Activated B cell treated with CpG ODN at 0.5 μM for 24 hours (primary cell): ENCODE measurements at regions not wholly inside any gene's neighbourhood (a gene's known extent, or its start where the extent isn't known, plus 50 kb on each side); places are given as distances from the start of the nearest gene placed in this dataset.

Source experiments
- ATAC-seq: fragments of 200-7000 bp; cut with Tn5 transposase; one replicate; pipeline ENCODE4 v1.10.0; 2021; ENCODE audit warnings: low read depth, mild to moderate bottlenecking, moderate library complexity
- CTCF ChIA-PET: fragments of 350-600 bp; sonication (Branson Sonifier 250); formaldehyde crosslinking; loops from one replicate; lab custom pipeline; 2021; ENCODE audit warnings: antibody characterized with exemption; lab: Charles Lee
- POLR2A ChIA-PET: fragments of 350-600 bp; sonication (Branson Sonifier 250); formaldehyde crosslinking; loops from one replicate; lab custom pipeline; 2021; ENCODE audit warnings: antibody characterized with exemption; lab: Charles Lee
- DNase-seq: peaks from one replicate; pipeline ENCODE4 v3.0.0; 2022
- H3K27ac Mint-ChIP-seq: one replicate; pipeline ENCODE4 v1.8.0; 2020; ENCODE audit warnings: mixed read lengths
- H3K27me3 Mint-ChIP-seq: one replicate; pipeline ENCODE4 v1.8.0; 2021; ENCODE audit warnings: mixed read lengths
- H3K36me3 Mint-ChIP-seq: one replicate; pipeline ENCODE4 v1.8.0; 2021; ENCODE audit warnings: low read depth, mixed read lengths
- H3K4me1 Mint-ChIP-seq: one replicate; pipeline ENCODE4 v1.8.0; 2021; ENCODE audit warnings: mixed read lengths
- H3K4me3 Mint-ChIP-seq: one replicate; pipeline ENCODE4 v1.8.0; 2020; ENCODE audit warnings: mild to moderate bottlenecking, mixed read lengths
- H3K9me3 Mint-ChIP-seq: one replicate; pipeline ENCODE4 v1.8.0; 2020; ENCODE audit warnings: mixed read lengths
- intact Hi-C: fragments of 100-400 bp; cut with micrococcal nuclease; formaldehyde crosslinking; loops from one replicate; pipeline ENCODE4 v1.15.1; 2024
- TF ChIP-seq, protein P1 (sequence below): fragments of 200-600 bp; IDR thresholded peaks from one replicate; pipeline ENCODE4 v1.8.0; 2022; ENCODE audit warnings: antibody characterized with exemption, mild to moderate bottlenecking

- no peak overlapping the region for H3K27ac Mint-ChIP-seq
- no peak for ATAC-seq
- no peaks in the 10 kb centered on the region for H3K4me1 Mint-ChIP-seq
These were observed 832.6 kb upstream of the SLITRK5 start for GRCh38 chr13:86838411-86839120.

DNA sequence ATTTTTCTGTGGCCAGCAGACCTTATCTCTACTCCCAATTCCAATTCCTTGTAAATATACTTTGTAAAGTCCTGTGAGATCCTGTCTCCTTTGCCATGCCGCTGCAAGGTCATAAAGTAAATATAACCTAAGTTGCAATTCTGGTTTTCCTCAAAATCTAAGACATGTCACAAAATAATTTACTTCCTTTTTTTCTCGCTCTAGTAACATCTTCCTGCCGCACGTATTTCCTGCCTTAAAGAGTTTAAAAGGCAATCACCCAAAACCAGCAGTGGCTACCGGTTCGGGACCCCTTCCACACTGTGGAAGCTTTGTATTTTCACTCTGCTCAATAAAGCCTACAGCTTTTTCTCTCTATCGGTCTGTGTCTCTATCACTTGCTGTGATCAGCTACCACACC is 832.0 kb upstream of the SLITRK5 start:
- no peak overlapping the region for H3K27ac Mint-ChIP-seq
- intact Hi-C loops, result no loop called here

More at GRCh38 chr13:86838411-86839120, 832.6 kb upstream of the SLITRK5 start:
- peaks cover 23% of the 10 kb centered on the region for H3K9me3 Mint-ChIP-seq
- intact Hi-C loops, result no loop called here
- H3K36me3 Mint-ChIP-seq, result no peaks in the 10 kb centered on the region
- CTCF ChIA-PET, result no interaction called here
- POLR2A ChIA-PET, result no interaction called here
- DNase-seq, result no peak
- no peak overlapping the region for H3K4me3 Mint-ChIP-seq
- TF ChIP-seq, protein P1, sequence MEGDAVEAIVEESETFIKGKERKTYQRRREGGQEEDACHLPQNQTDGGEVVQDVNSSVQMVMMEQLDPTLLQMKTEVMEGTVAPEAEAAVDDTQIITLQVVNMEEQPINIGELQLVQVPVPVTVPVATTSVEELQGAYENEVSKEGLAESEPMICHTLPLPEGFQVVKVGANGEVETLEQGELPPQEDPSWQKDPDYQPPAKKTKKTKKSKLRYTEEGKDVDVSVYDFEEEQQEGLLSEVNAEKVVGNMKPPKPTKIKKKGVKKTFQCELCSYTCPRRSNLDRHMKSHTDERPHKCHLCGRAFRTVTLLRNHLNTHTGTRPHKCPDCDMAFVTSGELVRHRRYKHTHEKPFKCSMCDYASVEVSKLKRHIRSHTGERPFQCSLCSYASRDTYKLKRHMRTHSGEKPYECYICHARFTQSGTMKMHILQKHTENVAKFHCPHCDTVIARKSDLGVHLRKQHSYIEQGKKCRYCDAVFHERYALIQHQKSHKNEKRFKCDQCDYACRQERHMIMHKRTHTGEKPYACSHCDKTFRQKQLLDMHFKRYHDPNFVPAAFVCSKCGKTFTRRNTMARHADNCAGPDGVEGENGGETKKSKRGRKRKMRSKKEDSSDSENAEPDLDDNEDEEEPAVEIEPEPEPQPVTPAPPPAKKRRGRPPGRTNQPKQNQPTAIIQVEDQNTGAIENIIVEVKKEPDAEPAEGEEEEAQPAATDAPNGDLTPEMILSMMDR, result no peak
- H3K27me3 Mint-ChIP-seq, result no peaks in the 10 kb centered on the region

GRCh38 chr13:86840250-86841191 is 830.6 kb upstream of the SLITRK5 start:
- intact Hi-C loops, result no loop called here

More for the DNA sequence above, 832.0 kb upstream of the SLITRK5 start:
- ATAC-seq (no peak), DNase-seq (no peak)
- H3K4me1 Mint-ChIP-seq, result no peaks in the 10 kb centered on the region
- H3K9me3 Mint-ChIP-seq, result peaks cover 23% of the 10 kb centered on the region
- CTCF ChIA-PET, result no interaction called here
- no peaks in the 10 kb centered on the region for H3K36me3 Mint-ChIP-seq
- H3K4me3 Mint-ChIP-seq, result no peak overlapping the region
- TF ChIP-seq, protein P1, result no peak
- POLR2A ChIA-PET, result no interaction called here
- H3K27me3 Mint-ChIP-seq, result no peaks in the 10 kb centered on the region

DNA sequence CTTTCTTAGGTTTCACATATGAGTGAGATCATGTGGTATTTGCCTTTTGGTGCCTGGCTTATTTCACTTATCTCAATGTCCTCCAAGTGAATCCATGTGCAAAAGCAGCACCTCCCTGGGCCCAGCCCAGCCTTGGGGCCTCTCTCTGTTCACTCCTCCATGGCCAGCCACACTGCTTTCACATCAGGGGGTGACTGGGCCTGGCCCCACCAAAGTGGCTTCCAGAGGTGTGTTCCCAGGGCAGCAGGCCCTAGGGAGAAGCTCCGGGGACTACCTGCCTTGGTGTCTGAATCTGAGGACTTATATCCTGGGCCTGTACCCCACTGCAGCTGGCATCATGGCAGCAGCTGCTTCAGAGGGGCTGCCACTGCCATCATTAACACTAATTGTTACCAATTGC is 829.9 kb upstream of the SLITRK5 start:
- CTCF ChIA-PET, result no interaction called here
- no peaks in the 10 kb centered on the region for H3K27me3 Mint-ChIP-seq
- peaks cover 16% of the 10 kb centered on the region for H3K9me3 Mint-ChIP-seq
- TF ChIP-seq, protein P1, result no peak
- no peaks in the 10 kb centered on the region for H3K4me1 Mint-ChIP-seq
- H3K4me3 Mint-ChIP-seq, result no peak overlapping the region
- intact Hi-C loops, result no loop called here
- H3K27ac Mint-ChIP-seq, result no peak overlapping the region
- no peaks in the 10 kb centered on the region for H3K36me3 Mint-ChIP-seq
- DNase-seq (no peak), ATAC-seq (no peak)
- POLR2A ChIA-PET, result no interaction called here

More at GRCh38 chr13:86840250-86841191, 830.6 kb upstream of the SLITRK5 start:
- ChIA-PET CTCF (no interaction called here), POLR2A (no interaction called here)
- Mint-ChIP-seq H3K9me3 (peaks cover 18% of the 10 kb centered on the region), H3K27ac (no peak overlapping the region), H3K4me1 (no peaks in the 10 kb centered on the region), H3K27me3 (no peaks in the 10 kb centered on the region), H3K36me3 (no peaks in the 10 kb centered on the region), H3K4me3 (no peak overlapping the region)
- ATAC-seq, result no peak
- DNase-seq, result no peak
- TF ChIP-seq, protein P1, result no peak

DNA sequence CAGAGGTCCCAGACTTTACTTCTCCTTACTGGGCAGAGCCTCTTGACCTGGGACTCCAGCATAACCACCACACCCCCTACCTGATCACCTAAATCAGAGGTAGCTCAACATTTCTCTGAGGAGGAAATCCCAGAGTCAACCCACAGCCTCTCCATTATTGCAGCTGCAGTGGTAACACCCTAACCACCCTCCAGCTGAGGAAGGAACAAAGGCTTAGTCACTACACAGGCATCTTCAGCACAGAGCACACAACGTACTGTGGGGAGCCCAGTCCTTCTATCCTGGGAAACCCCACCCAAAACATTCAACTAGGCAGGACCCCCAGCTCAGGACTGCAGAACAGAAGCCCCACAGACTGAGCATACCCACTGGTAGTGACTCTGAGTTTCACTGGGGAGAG is 824.7 kb upstream of the SLITRK5 start:
- TF ChIP-seq, protein P1, result no peak
- ATAC-seq, result no peak
- Mint-ChIP-seq H3K36me3 (no peaks in the 10 kb centered on the region), H3K27me3 (no peaks in the 10 kb centered on the region), H3K4me3 (no peak overlapping the region), H3K9me3 (peaks cover 4% of the 10 kb centered on the region), H3K27ac (no peak overlapping the region), H3K4me1 (no peaks in the 10 kb centered on the region)
- no peak for DNase-seq
- intact Hi-C loops, result no loop called here
- ChIA-PET CTCF (no interaction called here), POLR2A (no interaction called here)
